GF-D8 (cell line): ENCODE measurements at regions not wholly inside any gene's neighbourhood (a gene's known extent, or its start where the extent isn't known, plus 50 kb on each side); places are given as distances from the start of the nearest gene placed in this dataset.

Source experiments
- DNase-seq: peaks from one replicate; lab custom pipeline; 2025; lab: John Stamatoyannopoulos, UW

- peak; percentile 73 for DNase-seq
Measured at GRCh38 chr11:127598476-127598875, 597.9 kb upstream of the KIRREL3 start.

DNA sequence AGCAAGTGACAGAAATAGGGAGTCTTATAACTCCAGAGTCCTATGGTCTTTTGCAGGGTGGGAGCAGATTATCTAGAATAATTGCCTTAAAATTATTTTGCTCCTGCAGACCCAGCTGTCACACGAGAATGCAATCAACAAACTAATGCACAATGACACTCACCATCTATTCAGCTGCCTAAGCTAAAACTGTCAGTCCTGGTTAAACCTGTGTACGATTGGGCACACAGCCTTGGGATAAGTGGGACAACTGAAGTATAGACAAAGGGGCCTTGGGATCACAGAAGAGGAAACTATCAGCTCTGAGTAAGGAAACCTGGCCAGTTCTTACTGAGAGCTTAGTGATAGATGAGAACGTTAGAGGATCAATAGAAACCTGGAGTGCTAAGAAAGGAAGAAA, 595.9 kb upstream of the KIRREL3 start:
- no peak for DNase-seq

GRCh38 chr11:127592371-127592770, 591.8 kb upstream of the KIRREL3 start:
- DNase-seq: no peak

DNA sequence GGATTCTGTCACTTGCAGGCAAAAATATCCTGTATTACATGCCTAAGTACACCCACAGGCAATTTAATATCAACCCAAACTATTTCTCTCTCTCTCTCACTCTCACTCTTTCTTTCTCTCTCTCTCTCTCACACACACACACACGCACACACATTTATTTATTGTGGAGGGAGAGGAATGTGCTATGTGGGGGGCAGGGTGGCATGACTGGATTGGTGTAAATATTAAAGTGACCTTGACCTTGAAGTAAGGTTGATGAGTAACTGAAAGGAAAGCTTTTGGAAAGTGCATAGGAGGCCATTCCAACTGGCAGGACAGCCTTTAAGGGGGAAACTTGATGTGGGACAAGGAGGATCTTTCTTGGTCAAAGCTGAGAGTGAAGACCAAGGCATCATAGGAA, 589.7 kb upstream of the KIRREL3 start:
- DNase-seq: no peak

DNA sequence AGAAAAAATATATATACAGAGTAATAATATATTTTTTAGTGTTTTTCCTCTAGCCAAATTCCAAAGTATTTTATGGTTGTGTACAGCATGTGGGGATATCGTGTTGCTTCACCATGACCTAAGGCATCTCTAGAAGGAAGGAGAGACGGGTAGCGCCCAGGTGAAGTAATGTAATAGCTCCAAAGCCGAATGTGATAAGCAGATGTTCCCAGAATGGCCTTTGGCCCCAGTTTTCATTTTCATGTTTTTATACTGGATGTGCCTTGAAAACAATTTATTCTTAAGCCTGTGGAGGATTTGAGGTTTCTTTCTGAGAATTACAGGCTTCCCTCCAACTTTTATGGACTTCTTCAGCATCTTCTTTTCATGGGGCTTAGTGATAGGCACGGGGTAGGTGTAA, 587.9 kb upstream of the KIRREL3 start:
- DNase-seq: no peak

- DNase-seq: no peak
Measured at GRCh38 chr11:127587511-127587910, 586.9 kb upstream of the KIRREL3 start.

GRCh38 chr11:127576210-127576609, 575.6 kb upstream of the KIRREL3 start:
- no peak for DNase-seq

GRCh38 chr11:127574478-127574877, 573.9 kb upstream of the KIRREL3 start:
- DNase-seq: no peak

- DNase-seq: no peak
Measured at GRCh38 chr11:127568891-127569290, 568.3 kb upstream of the KIRREL3 start.

DNA sequence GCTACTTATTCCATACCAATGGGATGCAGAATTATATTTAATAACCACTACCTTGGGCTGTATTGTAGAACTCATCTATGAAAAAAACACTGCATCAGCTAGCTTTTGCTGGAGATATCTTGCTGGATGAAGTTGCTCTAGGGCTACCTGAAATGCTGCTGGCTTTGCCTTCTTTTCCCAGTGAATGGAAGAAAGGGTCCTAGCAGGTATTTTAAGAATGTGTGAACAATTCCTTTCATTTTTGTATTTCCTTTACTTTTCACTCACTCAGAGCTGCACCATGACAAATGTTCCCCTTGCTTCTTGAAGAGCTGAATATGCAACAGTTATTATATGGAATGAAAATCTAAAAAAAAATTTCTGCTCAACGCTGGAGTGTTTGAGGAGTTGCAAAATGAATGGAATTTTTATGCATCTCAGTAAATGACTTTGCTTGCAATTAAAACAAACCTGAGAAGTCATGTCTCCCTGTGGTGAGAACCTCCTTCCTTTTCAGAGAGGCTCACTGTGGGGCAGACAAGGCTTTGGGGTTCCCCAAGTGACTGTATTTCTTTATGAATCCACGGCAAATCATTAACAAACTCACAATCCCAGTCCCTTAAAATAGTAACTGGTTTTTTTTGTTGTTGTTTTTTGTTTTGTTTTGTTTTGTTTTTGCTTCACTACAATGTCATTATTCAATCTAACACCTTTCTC, 566.8 kb upstream of the KIRREL3 start:
- DNase-seq: no peak

DNA sequence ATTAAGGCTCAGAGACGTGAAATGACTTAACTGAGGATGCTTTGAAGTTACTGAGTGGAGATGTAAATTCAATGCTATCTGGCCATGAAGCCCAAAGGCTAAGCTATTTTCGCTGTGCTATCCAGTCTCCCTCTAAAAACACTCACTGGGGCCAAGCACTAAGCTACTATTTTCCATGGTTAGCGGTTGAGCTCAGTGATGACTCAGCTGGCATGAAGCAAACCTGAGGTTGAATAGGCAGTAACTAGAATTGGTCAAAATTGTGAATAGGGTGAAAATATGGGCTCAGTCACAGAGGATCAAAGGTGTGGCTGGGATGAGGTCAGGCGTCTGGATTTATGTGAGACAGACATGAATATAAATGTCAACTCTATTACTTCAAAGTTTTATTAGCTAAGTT, 564.2 kb upstream of the KIRREL3 start:
- DNase-seq: no peak

DNA sequence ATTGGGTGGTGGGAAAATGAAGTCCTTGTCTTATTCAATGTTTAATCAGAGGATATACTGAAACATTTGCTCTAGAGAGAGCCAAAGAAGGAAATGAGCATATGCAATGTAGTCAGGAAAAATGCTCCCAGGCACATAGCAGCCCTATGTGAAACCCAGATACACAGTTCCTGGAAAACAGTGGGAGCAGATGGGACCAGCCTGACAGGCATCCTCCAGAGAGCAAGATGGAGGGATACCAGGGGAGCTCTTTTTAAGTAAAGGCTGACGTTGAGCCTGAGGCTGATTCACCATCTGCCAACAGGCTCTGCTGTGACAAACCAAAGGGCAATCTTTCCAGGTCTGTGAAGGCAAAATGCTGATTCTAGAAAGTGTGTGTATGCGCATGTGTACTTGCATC, 559.4 kb upstream of the KIRREL3 start:
- DNase-seq: no peak

DNA sequence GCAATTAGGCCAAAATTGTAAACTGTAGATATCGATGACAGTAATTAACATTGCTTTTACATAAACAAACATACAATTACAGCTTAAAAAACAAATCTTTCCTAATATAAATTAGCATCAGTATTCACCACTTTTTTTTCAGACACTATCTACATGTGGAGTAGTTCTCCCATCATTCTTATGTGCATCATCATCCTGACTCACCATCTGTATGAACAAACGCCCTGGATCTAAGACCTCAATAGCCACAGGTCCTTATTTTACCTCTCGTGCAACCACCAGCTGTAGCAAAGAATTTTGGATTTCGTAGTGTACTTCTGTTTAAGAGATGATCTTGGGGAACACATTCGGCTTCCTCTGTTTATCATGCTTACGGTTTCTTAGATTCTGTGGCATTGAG, 551.9 kb upstream of the KIRREL3 start:
- DNase-seq: no peak

GRCh38 chr11:127531167-127531566, 530.6 kb upstream of the KIRREL3 start:
- DNase-seq: no peak

GRCh38 chr11:127528297-127528696, 527.7 kb upstream of the KIRREL3 start:
- DNase-seq: no peak

DNA sequence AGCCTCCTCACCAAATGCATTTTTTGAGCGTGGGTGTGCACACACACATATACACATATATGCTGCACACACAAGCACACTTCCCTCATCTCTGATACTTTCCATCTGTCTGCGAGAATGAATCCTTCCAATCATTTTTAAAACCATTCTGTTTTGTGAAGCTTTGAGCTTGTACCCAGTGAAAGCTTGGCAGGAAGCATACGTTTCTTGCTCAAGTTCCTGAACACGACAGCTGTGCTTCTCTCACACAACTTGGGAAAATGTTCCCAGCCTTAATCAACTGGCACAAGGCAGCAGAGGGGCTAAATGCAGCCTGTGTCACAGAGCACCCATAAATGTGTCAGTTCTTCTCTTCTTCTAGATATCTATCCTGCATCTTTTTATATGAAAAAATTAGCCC, 524.0 kb upstream of the KIRREL3 start:
- peak; percentile 94 for DNase-seq

- no peak for DNase-seq
Measured at GRCh38 chr11:127521413-127521812, 520.8 kb upstream of the KIRREL3 start.

- DNase-seq: no peak
Measured at GRCh38 chr11:127507851-127508250, 507.3 kb upstream of the KIRREL3 start.

GRCh38 chr11:127506647-127507046, 506.1 kb upstream of the KIRREL3 start:
- DNase-seq: no peak

DNA sequence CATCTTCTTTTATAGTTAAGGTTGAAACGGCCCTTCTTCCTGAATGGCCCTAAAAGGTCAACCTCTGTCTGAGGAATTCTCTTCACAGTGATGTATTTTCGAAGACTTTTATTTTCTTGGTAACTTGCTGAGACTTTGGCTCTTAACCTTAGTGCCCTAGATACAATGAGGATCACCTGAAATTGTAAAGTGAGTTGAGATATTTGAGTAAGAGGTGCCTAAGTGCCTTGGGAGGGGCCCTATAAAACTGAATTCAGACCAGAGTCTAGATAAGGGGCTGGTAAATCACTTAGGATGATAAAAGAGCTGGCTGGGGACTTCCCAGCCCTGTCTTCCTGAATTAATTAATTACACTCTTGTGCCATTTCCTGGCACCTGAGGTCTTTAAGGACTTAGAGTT, 505.6 kb upstream of the KIRREL3 start:
- DNase-seq: no peak

GRCh38 chr11:127496165-127496564, 495.6 kb upstream of the KIRREL3 start:
- no peak for DNase-seq

GRCh38 chr11:127493330-127494022, 492.9 kb upstream of the KIRREL3 start:
- DNase-seq: no peak

DNA sequence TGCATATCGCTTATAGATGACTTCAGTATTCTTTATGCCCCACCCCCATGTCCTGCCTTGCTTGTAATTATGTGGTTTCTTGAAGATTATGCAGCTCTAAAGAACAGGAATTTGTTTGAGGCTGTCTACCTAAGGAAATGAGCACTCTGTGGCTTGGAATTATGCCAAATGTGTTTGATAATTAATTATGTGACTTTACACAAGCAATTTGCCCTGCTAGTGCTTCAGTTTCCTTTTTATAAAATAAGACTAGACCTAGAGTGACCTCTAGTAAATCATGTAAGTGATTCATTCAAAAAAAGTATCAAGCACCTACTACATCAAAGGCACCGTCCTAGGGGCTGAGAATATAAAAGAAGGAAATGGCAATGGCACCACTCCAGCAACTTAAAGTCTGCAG, 491.5 kb upstream of the KIRREL3 start:
- DNase-seq: no peak

- DNase-seq: no peak
Measured at GRCh38 chr11:127491589-127491988, 491.0 kb upstream of the KIRREL3 start.
